ENCODE measurements at regions not wholly inside any gene's neighbourhood (a gene's known extent, or its start where the extent isn't known, plus 50 kb on each side); places are given as distances from the start of the nearest gene placed in this dataset.

GRCh38 chr5:118365718-118366117 is 622.6 kb downstream of the DTWD2 start:
- Histone ChIP-seq H3K4me2 (ENCODE audit: control insufficient read depth, extremely low read depth, insufficient read depth, low read depth, low read length) (no peak overlapping the region), H3K9me3 (ENCODE audit: control insufficient read depth, low read depth, low read length) (no peaks in the 10 kb centered on the region), H3K27me3 (ENCODE audit: control insufficient read depth, extremely low read depth, insufficient read depth, low read length) (no peaks in the 10 kb centered on the region), H3K4me3 (ENCODE audit: control insufficient read depth in 2 of 3, extremely low read depth in 1 of 3, insufficient read depth in 2 of 3, low read depth in 1 of 3, low read length in 3 of 3) (no peak overlapping the region), H3K9me1 (ENCODE audit: control insufficient read depth, extremely low read depth, insufficient read depth, low read length) (no peaks in the 10 kb centered on the region), H4K20me1 (ENCODE audit: control insufficient read depth, extremely low read depth, insufficient read depth, low read length) (no peaks in the 10 kb centered on the region), H3K9ac (ENCODE audit: control insufficient read depth, extremely low read depth, insufficient read depth, low read length) (no peak overlapping the region), H3K4me1 (ENCODE audit: control insufficient read depth, extremely low read depth, insufficient read depth, low read length) (no peaks in the 10 kb centered on the region), H3K79me2 (ENCODE audit: control insufficient read depth, insufficient read depth, low read length) (no peaks in the 10 kb centered on the region), H3K36me3 (ENCODE audit: control insufficient read depth in 2 of 2, extremely low read depth in 1 of 2, insufficient read depth in 2 of 2, low read length in 2 of 2) (no peaks in the 10 kb centered on the region), H2AFZ (ENCODE audit: control insufficient read depth, low read length) (no peak overlapping the region), H3K27ac (ENCODE audit: control insufficient read depth, insufficient read depth, low read length) (no peak overlapping the region)
- no peak for TF ChIP-seq EZH2 (IDR thresholded peaks at IDR 0.05; ENCODE audit: low read length)
- TF ChIP-seq, protein P1, sequence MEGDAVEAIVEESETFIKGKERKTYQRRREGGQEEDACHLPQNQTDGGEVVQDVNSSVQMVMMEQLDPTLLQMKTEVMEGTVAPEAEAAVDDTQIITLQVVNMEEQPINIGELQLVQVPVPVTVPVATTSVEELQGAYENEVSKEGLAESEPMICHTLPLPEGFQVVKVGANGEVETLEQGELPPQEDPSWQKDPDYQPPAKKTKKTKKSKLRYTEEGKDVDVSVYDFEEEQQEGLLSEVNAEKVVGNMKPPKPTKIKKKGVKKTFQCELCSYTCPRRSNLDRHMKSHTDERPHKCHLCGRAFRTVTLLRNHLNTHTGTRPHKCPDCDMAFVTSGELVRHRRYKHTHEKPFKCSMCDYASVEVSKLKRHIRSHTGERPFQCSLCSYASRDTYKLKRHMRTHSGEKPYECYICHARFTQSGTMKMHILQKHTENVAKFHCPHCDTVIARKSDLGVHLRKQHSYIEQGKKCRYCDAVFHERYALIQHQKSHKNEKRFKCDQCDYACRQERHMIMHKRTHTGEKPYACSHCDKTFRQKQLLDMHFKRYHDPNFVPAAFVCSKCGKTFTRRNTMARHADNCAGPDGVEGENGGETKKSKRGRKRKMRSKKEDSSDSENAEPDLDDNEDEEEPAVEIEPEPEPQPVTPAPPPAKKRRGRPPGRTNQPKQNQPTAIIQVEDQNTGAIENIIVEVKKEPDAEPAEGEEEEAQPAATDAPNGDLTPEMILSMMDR (optimal IDR thresholded peaks at IDR 0.05 in 1 of 3, IDR thresholded peaks at IDR 0.05 in 1 of 3, conservative IDR thresholded peaks at IDR 0.05 in 1 of 3; ENCODE audit: extremely low read depth in 1 of 3, insufficient read depth in 2 of 3, low read length in 3 of 3) = no peak
- DNase-seq (ENCODE audit: low read depth, low spot score) (no peak), FAIRE-seq (no peak)
- dilution Hi-C loops (cut with MboI; ENCODE audit: extremely low pct_ligation_motif_present, low sequenced_read_pairs) = no loop called here

- DNase-seq (ENCODE audit: low read depth, low spot score) = no peak
- FAIRE-seq = no peak
These were observed 633.5 kb downstream of the DTWD2 start for GRCh38 chr5:118354797-118355196.

More at GRCh38 chr5:118354797-118355196, 633.5 kb downstream of the DTWD2 start:
- H3K9ac ChIP-seq (ENCODE audit: control insufficient read depth, extremely low read depth, insufficient read depth, low read length) = no peak overlapping the region
- dilution Hi-C loops (cut with MboI; ENCODE audit: extremely low pct_ligation_motif_present, low sequenced_read_pairs) = no loop called here
- no peaks in the 10 kb centered on the region for H4K20me1 ChIP-seq (ENCODE audit: control insufficient read depth, extremely low read depth, insufficient read depth, low read length)
- H3K4me1 ChIP-seq (ENCODE audit: control insufficient read depth, extremely low read depth, insufficient read depth, low read length) = no peaks in the 10 kb centered on the region
- H3K4me3 ChIP-seq (ENCODE audit: control insufficient read depth in 2 of 3, extremely low read depth in 1 of 3, insufficient read depth in 2 of 3, low read depth in 1 of 3, low read length in 3 of 3) = no peak overlapping the region
- no peak overlapping the region for H3K27ac ChIP-seq (ENCODE audit: control insufficient read depth, insufficient read depth, low read length)
- no peak overlapping the region for H3K4me2 ChIP-seq (ENCODE audit: control insufficient read depth, extremely low read depth, insufficient read depth, low read depth, low read length)
- no peaks in the 10 kb centered on the region for H3K27me3 ChIP-seq (ENCODE audit: control insufficient read depth, extremely low read depth, insufficient read depth, low read length)
- H2AFZ ChIP-seq (ENCODE audit: control insufficient read depth, low read length) = no peak overlapping the region
- no peaks in the 10 kb centered on the region for H3K36me3 ChIP-seq (ENCODE audit: control insufficient read depth in 2 of 2, extremely low read depth in 1 of 2, insufficient read depth in 2 of 2, low read length in 2 of 2)
- H3K79me2 ChIP-seq (ENCODE audit: control insufficient read depth, insufficient read depth, low read length) = no peaks in the 10 kb centered on the region
- no peaks in the 10 kb centered on the region for H3K9me3 ChIP-seq (ENCODE audit: control insufficient read depth, low read depth, low read length)
- H3K9me1 ChIP-seq (ENCODE audit: control insufficient read depth, extremely low read depth, insufficient read depth, low read length) = no peaks in the 10 kb centered on the region
- TF ChIP-seq, protein P1 (optimal IDR thresholded peaks at IDR 0.05 in 1 of 3, IDR thresholded peaks at IDR 0.05 in 1 of 3, conservative IDR thresholded peaks at IDR 0.05 in 1 of 3; ENCODE audit: extremely low read depth in 1 of 3, insufficient read depth in 2 of 3, low read length in 3 of 3) = no peak
- no peak for TF ChIP-seq EZH2 (IDR thresholded peaks at IDR 0.05; ENCODE audit: low read length)

All from keratinocyte (primary cell).